HG02870 (cell line): ENCODE measurements at regions not wholly inside any gene's neighbourhood (a gene's known extent, or its start where the extent isn't known, plus 50 kb on each side); places are given as distances from the start of the nearest gene placed in this dataset.
A peak's percentile ranks its signal among the peaks of the same experiment; 100 is the strongest.
"Not testable (repeated sequence)": the region's sequence is repeated elsewhere in the genome, so short reads cannot be mapped to it uniquely, and the experiment has no call there.

ENCODE experiments used
- ATAC-seq: cut with Tn5 transposase; IDR thresholded peaks from one replicate; pipeline ENCODE4 v1.9.1; 2021; ENCODE audit warnings: mild to moderate bottlenecking, moderate library complexity; ENCODE audit not compliant: unreplicated experiment

DNA sequence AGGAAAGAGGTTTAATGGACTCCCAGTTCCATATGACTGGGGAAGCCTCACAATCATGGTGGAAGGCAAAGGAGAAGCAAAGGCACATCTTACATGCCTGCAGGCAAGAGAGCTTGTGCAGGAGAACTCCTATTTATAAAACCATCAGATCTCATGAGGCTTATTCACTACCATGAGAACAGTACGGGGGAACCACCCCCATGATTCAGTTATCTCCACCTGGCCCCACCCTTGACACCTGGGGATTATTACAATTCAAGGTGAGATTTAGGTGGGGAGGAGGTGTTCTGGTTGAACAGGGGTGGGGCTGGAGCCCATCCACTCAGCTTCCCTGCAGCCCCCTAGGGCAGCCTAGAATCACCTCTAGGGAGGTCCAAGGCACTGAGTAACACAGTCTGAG, 128.9 kb upstream of the KLF3 start:
- not testable (repeated sequence) for ATAC-seq

DNA sequence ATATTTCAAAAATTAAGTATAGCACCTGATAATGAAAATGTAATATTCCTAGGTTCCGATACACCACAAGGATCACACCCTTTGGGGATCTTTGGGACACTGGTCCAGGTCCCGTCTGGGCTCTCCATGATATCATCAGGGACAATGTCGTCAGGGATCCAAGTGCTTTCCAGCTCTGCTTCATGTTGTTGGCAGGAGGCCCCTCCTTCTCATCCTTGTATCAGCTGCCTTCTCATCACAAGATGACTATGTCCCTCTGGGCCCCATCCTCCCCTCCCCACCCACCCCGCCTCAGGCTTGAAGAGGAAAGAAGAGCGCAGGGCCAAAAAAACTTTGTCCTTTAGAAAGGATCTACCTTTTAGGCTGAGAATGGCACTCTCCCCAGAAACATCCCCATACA, 128.3 kb upstream of the KLF3 start:
- ATAC-seq: no peak

DNA sequence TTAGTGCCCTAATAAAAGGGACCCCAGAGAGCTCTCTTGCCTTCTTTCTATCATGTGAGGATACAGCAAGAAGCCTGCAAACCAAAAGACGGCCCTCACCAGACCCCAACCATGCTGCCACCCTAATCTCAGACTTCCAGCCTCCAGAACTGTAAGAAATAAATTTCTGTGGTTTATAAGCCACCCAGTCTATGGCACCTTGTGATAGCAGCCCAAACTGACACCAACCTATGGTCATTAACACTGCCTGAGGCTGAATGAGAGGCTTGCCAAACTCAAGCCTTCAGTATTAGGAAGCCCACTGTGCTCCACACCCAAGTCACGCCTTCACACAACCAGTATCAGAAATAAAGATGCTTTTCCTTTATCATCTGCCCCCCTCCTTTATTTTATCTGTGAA, 127.3 kb upstream of the KLF3 start:
- ATAC-seq: no peak

DNA sequence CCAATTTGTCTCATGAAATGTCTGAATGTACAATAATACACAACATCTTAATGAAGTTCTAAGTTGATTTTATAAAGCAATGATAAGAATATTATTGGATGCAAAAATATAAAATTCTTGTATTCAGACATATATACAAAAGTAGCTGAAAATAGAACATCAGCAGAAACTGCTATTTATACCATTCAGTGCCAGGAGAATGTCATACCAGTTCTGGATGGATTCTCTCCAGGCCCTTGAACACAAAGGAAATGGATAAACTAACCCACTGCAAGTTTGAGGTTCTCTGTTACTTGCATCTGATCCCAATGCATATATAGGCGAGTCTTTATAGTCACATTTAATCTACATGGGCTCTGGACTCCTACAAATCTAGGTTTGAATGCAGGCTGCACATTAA, 126.3 kb upstream of the KLF3 start:
- no peak for ATAC-seq

DNA sequence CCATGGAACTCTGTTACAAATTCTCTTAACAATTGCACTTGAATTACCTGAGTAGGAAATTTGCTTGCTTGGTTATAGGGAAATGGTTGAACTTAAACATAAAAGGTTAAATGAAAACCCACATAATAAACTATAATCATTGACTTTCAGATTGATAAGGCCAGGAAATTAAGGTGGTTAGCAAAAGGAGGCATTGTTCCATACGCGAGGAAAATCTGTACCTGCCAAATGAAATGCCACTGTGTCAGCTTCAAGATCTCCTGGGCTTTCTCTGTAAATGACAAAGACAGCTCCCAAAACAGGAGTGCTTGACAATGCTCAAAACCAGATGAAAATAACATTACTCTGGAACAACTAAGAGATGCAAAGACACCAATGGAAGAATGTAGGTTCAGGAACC, 125.5 kb upstream of the KLF3 start:
- ATAC-seq: no peak

DNA sequence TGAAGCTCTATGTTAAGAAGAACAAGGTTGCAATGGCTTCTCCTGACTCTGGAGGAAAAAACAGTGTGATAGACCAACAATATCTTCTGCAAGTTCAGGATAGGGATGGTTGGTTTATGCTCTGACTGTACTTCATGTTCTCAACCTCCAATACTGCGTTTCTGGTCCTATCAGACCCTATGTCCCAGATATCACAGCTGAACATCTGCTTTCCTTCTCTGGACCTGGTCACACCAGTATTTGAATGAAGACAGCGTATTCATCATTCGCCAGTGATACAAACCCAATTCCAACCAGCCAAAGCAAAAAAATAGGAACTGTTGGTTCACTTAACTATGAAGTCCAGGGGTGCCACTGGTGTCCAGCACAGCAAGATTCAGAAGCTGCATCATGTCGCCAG, 124.5 kb upstream of the KLF3 start:
- no peak for ATAC-seq

DNA sequence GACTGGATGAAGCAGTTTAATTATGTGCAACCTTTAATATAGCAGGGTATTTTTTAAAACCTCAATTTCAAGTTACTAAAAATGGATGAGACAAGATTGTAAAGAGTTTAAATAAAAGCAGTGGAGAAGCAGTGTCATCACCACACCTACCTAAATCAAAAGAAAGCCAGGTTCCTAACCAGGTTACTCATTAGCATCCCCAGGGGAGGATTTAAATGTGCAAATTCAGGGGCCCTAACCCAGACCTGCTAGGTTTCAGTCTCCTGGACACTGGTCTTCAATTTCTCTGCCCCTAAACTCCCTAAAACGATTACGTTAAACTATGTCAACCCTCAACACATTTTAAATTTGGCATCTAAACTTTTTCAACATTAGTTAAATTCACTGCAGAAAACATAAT, 116.9 kb upstream of the KLF3 start:
- no peak for ATAC-seq

DNA sequence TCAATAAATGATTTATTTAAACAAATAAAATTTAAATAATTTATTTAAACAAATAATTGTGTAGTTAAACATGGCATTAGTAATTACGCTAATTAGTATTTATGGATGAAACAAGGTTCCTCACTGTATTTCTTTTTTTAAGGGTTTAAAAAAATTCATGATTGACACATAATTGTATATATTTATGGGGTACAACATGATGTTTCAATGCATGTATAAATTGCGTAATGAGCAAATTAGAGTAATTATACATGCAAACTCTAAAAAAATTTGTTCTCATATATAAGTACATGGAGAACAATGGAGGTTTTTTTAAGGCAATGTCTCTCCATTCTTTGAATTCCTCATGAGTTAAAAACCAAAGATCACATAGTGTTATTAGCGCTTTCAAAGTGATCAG, 115.7 kb upstream of the KLF3 start:
- no peak for ATAC-seq

DNA sequence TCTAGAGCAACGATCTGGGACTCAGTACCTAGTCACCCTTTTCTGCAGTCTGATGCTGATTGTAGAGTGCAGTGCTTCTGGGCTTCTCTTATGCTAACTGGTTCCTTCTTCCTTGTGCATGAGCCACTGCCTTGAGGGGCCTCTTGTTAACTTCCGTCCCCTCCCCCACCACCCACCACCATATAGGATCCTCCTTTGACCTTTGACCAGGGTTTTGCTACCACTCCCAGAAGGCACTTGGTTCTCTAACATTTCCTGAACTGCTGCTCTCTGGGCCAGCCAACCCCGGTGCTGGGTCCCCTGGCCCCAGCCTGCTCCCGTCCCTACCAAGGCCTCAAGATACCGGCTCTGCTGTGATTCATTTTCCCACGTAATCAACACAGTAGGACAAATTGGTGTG, 104.6 kb upstream of the KLF3 start:
- no peak for ATAC-seq

DNA sequence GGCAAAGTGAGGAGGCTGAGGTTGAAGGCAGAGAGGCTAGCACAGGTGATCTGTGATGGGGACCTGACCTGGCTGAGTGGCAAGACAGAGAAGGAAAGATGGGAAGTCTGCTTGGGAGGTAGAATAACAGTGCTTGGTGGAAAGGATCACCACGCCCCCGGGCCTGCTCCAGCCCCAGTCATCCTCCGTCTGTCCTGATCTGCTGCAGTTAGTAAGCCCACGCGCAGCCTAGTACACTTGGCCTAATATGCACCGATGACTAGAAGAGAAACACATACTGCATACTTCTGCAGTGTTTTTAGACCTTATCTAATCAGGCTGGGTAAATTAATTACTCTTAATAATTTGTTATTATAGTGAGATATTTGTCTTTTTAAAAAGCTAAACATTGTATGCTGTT, 103.7 kb upstream of the KLF3 start:
- no peak for ATAC-seq

DNA sequence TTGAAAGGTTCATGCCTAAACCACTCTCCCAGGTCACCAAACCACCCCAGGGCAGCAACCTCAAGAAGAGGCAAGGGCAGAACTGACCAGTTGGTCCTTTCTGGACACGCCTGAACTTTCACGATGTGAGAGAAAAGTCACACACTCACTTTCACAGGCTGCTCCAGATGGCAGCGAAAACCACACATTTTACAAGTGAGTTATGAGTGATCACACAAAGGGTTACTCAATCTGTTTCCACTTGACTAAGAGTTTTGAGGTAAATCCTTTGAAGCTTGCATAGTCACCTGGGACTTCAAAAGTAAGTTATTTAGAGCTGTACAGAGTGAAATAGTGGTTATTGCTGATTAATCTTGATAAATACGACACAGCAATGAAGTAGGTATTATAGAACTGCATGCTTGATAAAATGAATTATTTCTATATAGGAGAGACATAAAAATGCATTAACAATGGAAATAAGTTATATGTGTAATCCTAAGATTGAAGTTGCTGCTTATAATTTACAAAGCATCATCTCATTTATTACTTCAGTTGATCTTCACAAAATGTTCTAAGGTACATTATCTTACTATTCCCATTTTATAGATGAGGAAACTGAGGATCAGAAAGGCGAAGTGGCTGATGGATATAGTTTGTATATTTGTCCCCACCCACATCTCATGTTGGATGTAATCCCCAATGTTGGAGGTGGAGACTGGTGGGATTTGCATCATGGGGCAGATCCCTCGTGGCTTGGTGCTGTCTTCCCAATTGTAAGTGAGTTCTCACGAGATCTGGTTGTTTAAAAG, 103.0 kb upstream of the KLF3 start:
- peak; percentile 92 for ATAC-seq

DNA sequence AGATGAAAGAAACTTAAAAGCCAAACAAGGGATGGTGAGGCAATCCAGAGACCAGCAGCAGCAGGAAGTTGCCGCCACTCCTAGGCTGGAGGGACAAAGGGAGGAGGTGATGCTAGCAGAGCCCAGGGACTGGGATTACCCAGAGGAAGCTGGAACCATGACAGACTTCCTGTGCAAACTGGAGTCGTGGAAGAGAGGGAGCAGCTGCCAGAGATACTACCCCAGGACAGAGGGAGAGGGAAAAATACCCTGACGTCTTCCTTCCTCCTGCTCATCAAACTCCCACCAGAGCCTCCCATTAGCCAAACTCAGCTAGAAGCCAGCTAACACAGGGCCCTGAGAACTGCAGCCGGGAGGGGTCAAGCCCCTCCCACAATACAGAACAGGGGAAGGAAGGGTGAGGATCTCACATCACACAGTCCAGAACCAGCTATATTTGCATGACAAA, 101.2 kb upstream of the KLF3 start:
- no peak for ATAC-seq

DNA sequence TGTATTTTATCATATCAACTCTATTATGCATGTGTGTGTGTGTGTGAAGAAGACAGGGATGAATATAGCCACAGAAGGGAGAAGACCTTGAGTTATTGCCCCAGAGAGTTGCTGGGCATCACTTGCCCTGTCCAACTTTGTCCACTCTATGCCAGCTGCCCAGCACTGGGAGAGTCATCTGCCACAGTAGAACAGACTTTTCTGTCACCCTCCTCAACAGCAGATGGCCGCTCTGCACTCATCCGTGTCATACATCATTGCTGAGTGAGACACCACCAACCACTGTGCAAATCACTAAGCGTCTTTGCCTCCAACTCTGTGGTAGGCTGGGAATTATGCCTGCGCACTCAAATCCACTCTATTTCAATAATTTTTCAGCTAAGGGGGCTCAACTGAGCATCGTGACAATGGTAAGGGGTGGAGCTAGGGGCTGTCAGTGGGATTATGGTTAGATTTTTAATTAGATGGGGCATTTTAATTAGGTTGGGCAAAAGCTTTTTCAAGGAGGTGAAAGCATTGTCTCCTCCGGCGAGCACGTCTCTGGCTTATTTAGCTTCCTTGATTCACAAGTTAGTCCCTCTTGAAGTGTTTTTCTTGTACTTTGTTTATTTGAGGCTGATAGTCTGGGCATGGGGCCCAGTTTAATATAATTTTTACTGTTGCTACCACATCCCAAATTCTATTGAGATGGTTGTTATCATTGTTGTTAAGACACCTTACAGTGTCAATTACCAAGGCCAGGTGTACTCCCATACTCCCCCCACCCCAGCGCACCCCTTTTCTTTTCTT, 100.1 kb upstream of the KLF3 start:
- ATAC-seq: no peak

DNA sequence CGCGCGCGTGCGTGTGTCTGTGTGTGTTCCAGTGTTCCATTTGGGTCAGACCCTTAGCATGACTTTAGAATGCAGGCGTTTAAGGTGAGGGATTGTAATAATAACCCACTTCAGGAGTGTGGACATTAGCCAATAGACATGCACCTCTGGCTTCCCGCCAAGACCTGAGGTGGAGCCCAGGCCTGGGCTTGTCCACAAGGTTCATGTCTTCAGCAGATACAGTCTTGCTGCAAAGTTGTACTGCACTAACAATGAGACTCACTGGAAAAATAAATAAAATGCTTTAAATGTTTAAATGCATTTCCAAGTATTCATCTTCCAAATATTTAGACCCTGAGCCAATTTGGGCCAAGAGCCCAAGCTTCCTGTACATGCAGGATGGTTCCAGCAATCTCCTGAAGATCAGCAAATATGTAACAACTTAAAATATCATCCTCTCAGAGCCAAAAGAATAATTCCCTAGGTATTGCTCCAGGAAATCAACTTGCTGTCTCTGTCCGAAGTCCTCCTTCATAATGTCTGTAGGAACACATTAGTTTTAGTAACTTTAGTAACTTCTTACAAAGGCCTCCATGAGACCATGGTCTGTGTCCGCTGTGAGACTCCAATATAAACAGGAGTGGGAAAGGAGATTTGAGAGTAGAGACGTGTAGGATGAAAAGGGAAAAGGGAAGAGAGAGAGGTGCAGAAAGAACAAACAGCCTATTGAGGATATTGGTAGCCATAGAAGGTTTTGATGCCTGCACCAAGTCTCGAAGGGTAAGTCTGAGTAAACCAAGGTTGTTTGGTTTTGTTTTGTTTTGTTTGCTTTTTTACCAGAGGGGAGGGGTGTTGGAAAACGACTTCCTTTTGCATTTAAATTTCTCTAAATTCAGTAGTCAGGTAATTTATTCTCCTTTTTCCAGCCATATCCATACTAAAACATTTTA, 98.5 kb upstream of the KLF3 start:
- ATAC-seq: no peak

DNA sequence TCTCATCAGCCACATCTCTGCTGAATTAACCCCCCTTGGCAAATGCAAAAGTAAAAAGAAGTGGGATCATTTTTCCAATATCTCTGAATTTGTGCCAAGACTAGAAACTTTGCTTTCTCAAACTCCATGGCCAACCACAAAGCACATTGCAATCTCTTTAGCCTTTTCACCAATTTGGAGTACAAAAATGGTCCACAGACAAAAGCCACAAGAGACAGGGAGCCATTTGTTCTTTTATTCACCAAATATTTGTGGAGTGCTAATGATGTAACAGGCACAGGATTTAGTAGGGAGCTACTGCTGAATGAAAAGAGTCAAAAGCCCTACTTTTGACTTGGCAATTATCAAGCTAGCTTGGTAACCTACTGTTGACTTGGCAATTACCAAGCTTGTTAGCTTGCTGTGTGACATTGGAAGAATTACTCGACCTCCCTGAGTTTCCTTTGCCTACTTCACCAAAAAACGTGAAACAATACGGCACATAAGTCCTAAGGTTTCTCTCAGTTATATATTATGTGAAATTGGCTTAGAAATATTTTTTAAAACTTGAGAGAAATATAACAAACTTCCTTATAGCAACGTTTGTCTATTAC, 97.1 kb upstream of the KLF3 start:
- ATAC-seq: no peak

DNA sequence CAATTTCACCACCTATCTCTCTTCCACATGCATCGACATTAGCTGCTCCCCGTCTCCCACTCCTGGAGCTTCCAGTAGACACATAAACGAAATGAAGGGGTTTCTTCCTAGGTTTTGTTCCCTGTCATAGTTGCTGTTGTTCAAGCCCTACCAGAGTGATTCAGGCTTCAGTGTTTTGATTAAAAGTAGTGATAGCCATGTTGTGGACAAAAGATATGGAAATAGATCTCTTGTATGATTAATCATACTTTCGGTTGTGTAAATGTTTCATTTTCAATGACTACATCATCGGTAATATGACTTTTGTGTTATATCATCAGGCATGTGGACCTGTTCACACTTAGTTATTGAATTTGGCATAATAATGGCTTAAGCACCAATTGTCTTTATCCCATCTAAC, 96.5 kb upstream of the KLF3 start:
- ATAC-seq: no peak

DNA sequence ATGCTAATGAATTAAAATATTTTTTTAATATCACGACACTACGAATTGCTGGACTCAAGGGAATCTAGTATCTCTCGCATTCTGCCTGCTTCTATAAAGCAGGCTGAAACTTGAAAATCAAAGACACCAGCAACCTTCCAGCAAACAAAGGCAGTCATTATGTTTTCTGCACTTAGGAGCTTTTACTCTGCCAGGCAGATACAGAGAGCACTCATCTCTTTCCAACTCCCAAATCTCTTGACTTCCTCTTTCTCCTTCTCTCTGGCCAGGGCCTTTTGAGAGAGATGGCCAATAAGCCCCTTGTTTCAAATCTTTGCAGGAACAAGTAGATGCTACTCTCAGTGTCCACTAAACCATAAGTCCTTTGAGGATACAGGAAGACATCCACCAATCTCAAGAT, 95.2 kb upstream of the KLF3 start:
- ATAC-seq: no peak

DNA sequence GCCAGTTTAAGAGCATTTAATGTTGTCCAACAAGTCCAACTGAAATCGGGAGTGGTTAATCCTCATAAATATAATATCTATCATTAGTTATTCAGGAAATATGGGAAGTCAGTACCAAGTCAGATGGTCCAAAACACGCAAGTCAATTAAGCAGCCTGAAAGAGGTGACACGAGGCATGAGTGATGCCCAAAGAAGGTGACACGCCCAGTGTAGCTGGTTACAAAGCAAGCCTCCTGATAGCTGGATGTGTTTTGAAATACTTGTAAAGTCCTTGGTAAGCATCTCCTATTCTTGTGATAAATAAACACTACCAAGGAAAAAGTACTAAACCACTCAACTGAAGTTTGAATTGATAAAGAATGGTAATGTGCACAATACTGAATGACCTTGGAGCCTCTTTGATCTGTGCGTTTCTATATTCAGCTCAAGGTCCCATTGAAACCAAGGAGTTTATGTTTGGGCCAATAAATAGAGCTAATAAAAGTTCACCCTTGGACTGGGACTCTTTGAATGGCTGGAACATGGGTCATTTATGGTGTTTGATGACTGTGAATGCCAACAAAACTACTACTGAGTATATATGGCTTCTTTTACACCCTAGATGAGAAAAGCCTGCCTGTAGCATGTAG, 93.2 kb upstream of the KLF3 start:
- no peak for ATAC-seq

DNA sequence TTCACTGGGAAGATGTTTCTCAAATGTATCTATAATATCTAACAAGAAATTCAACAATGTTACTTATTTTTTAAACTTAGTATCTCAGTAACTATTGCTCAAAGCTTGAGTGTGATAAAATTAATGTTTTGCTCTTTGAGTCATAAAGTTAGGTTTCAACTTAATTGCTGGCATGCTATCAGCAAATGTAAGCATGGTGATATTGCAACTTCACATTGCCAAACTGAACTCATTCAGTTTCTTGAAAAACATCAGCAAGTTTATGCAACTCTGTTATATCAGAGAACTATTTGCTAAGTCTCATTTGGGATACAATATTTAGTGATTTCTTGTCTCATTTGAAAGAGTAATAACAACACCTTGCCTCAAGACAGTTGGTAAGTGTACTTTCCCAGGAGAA, 91.2 kb upstream of the KLF3 start:
- no peak for ATAC-seq

DNA sequence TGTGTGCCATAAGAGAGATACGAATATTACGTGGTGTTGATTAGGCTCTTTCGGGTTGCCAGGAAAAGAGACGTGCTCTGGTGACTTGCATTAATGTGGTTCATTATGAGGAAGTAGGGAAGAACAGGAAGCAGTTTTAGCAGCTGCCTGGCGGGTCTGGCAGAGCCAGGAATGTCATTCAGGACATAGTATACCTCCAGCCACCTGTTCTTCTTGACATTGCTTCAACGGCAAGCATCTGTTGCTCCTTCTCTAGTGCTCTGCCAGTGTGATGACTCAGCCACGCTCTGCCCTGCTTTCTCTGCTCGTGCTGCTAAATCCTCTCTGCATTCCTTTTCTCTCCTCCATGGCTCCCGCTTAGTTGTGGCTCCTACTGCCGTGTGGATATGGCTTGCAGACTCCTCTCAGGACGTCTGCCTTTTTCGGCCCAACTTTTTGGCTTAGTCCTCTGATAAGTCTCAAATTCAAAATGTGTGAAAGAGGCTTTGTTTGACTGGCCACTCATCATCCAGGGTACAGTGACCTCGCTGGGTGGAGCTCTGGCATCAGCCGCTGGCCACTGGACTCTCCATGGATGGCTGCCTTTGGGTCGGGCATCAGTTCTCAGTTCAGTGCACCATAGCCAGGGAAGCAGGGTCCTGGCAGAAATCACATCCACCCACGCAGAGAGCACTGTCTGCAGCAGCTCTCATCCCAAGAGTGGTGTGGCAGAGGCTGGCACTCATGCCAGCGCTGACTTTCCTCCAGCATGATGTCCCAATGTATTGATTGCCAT, 89.3 kb upstream of the KLF3 start:
- ATAC-seq: no peak
